ENCODE measurements at regions not wholly inside any gene's neighbourhood (a gene's known extent, or its start where the extent isn't known, plus 50 kb on each side); places are given as distances from the start of the nearest gene placed in this dataset.

GRCh38 chr16:8374586-8375231, 215.6 kb downstream of the TMEM114 start:
- no peak for DNase-seq (ENCODE audit: low spot score)

- DNase-seq (ENCODE audit: low spot score) = no peak
Measured at GRCh38 chr16:8373676-8374431, 216.5 kb downstream of the TMEM114 start.

DNA sequence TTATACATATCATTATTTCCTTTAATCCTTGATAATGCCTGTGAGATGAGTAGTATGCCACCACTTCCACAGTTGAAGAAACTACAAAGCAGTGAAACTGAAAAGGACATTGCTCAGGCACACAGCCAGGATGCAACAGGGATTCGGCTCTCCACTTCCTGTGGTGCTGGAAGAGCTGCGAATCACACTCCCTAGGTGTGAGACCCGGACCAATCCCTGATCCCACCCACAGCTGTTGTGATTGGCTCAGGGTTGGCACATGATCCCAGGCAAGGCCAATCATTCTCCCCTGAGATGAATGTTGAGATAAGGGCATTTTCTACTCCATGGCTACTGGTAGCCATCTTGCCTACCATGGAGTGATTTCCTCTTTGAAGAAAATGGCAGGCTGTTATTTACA, 218.2 kb downstream of the TMEM114 start:
- DNase-seq (ENCODE audit: low spot score) = no peak

DNA sequence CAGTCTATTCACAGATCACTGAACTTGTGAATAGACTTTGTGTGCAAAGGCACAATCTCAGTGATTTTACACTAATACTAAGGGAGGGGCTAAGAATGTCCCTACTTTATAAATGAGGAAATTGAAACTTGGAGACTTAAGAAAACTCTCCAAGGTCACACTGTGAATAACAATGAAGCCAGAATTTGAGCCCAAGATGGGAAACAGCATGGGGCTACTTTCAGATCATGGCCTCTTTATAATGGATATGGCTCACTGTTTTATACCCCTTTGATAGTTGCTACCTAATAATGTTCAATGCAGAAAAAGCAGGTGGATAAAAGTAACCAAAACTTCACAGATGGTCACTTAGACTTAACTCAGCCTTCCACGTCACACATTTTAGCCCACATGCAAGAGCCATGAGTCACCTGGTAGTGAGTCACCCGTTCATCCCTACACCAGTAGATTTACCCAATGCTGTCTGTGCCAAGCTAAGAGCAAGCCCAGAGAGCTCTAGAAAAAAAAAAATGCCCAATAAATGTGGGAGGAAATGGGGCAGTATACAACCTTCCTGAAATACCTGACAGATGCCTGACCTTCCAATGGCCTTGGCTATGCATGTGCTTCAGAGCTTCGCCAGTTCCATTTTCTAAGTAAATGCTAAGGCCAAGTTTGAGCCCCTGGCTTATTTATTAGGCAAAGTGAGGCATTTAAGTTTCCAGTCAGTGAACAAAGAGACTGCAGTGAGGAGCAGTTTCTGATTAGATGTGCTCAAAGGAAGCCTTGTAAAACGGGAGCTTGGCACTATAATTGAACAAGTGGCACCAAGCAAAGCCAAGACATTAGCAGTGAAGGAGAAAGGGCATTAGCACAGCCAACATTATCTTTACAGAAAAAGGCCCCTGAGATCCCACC, 219.7 kb downstream of the TMEM114 start:
- no peak for DNase-seq (ENCODE audit: low spot score)

GRCh38 chr16:8358937-8359336, 231.4 kb downstream of the TMEM114 start:
- DNase-seq (ENCODE audit: low spot score) = no peak

GRCh38 chr16:8355675-8356074, 234.6 kb downstream of the TMEM114 start:
- no peak for DNase-seq (ENCODE audit: low spot score)

- no peak for DNase-seq (ENCODE audit: low spot score)
Measured at GRCh38 chr16:8346294-8346693, 244.0 kb downstream of the TMEM114 start.

DNA sequence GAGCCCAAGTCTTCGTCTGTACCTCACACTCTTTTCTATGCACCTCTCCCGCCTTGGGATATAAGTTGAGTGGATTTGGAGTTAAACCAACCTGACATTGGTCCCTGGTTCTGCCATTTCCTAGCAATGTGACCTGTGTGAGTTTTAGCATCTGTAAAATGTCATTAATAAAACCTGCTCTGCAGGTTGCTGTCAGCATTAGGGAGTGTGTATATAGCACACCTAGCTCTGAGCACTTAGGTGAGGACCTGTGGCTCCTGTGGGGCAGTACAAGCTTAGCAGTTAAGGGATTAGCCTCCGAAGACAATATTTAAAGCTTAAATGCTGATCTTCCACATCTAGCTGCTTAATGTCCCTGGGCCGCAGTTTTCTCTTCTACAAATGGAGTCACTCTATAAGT, 248.0 kb downstream of the TMEM114 start:
- no peak for DNase-seq (ENCODE audit: low spot score)

GRCh38 chr16:8330761-8331160, 259.6 kb downstream of the TMEM114 start:
- DNase-seq (ENCODE audit: low spot score) = no peak

DNA sequence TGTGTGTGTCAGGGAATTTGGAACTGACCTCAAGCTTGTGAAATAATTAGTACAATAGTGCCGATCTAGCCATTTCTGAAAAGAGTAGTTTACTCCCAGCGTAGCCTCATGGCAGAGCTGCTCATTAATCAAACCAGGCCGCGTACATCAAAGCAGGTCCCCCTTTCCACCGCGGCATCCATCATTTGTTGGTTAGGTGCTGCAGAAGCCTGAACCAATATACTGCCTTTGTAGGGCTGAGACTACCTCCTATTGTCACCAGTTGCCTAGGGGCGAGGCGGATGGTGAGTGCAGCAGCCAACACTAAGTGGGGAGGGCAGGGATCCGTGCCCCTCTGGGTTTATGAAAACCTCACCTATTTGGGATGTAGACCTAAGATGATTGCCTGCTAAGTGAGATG, 264.1 kb downstream of the TMEM114 start:
- DNase-seq (ENCODE audit: low spot score) = no peak

DNA sequence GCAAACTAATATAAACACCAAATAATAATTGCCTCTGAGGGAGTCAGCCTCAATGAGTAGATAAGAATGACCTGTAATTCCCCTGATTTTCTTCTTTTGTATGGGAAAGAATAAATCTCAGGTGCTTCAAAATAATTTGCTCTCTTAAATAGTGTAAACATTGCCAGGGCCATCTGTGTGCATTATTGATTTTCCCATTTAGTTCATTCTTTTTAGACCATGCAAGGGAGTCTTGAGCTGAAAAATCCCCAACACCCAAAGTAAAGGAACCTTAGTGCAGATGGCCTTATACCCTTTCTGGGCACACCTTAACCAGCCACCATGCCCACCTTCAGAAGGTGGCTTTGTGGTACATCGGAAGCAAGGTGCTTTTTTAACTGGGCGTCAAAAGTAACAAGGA, 267.2 kb downstream of the TMEM114 start:
- DNase-seq (ENCODE audit: low spot score) = no peak

GRCh38 chr16:8320131-8320530, 270.2 kb downstream of the TMEM114 start:
- no peak for DNase-seq (ENCODE audit: low spot score)

DNA sequence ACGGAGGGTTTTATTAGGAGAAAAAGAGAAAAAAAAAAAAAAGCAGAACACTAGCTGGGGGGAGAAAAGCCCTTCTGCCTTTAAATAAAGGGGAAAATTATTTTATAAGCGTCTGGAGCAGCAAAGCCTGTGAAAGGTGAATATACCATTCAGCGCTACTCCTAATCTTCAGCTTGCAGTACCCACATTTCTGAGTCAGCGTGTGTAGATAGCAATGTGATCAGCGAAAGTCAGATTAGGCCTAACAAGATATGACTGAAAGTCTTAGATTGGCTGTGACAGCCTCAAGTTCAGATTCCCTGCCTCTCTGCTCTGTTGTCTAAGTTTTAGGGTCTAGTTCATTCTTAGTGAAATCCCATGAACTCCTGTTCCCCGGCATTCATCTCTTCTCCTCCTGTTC, 279.5 kb downstream of the TMEM114 start:
- no peak for DNase-seq (ENCODE audit: low spot score)

GRCh38 chr16:8310323-8310722, 280.0 kb downstream of the TMEM114 start:
- DNase-seq (ENCODE audit: low spot score) = no peak

DNA sequence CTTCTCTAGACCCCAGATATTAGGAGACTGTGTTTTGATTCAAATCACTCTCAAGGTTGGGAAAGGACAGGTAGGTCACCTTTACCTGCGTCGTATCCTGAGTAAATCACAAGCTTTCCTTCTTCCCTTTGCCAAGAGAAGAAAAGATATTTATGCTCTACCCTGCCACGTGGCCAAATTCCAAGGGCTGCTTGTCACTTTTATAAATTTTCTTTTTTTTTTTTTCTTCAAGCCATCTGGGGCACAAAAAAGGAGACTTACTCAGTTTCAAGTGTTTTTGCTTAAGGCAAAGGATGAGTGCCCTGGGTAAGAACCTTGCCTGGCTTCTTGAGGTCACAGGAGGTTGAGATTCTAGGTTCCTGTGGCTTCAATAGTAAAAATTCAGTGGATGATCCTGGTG, 285.1 kb downstream of the TMEM114 start:
- DNase-seq (ENCODE audit: low spot score) = no peak

DNA sequence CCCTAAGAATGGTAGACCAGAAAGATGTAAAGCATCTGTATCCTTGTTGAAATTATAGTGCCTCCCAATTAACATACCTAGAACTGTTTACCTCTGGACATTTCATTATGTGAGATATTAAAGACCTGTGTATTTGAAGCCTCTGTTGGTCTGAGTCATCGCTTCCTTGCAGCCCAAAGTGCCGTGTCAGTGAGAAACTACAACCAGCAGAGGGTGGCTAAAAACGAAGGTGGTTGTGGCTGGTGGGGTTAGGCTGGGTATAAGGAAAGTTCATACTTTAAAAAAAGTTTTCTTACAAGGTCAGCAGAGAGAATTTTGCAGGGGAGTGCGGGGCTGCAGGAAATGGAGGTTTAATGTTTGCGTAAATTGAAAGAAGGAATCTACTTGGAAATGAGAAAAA, 290.7 kb downstream of the TMEM114 start:
- DNase-seq (ENCODE audit: low spot score) = no peak

- no peak for DNase-seq (ENCODE audit: low spot score)
Measured at GRCh38 chr16:8295513-8296237, 294.6 kb downstream of the TMEM114 start.

- DNase-seq (ENCODE audit: low spot score) = no peak
Measured at GRCh38 chr16:8293413-8293812, 296.9 kb downstream of the TMEM114 start.

DNA sequence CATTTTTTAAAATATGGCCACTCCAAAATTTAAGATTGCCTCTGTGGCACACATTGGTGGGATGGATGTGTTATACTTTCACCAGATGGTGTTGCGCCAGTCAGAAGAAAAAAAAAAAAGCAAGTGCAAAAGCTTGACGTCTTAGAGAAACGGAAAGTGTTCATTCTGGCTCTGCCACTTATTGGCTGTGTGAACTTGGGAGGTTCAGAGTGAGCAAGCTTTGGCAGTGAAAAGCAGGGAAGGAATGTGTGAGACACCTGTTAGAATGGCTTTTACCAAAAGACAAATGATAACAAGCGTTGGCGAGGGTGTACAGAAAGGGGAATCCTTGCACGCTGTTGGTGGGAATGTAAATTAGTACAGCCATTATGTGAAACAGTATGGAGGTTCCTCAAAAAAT, 298.0 kb downstream of the TMEM114 start:
- DNase-seq (ENCODE audit: low spot score) = no peak

DNA sequence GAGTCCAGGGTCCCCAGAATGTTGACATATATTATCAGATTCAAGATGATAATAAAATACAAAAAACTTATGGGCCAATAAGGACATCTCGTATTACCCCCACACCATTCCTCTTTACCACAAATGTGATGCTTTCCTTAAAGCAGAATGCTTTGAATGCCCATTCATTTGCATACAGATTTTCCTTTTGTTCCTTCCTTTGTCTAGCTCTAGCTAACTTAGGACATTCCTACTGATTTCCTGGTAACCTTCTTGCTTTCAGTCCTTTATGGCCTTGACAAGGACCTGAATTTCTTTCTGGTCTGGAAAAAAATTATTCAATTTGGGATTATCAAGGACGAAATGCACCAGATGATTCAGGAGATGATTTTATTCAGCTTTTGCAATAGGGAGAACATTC, 304.0 kb downstream of the TMEM114 start:
- no peak for DNase-seq (ENCODE audit: low spot score)

DNA sequence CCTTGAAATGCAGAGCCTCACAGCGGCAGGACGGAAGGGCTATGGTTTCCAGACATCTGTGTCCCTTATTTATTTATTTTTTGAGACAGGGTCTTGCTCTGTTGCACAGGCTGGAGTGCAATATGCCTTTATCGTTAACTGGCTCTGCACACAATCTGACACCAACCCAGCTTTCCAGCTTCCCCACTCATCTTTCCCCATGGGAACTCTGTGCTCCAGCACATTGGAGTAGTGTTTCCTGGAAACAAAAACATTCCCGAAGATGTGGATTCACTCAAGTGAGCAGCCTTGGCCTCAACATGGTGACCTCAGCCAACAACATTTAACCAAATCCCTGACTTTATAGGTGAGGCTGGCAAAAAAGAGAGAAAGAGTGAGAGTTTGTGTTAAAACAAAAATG, 307.1 kb downstream of the TMEM114 start:
- DNase-seq (ENCODE audit: low spot score) = no peak

DNA sequence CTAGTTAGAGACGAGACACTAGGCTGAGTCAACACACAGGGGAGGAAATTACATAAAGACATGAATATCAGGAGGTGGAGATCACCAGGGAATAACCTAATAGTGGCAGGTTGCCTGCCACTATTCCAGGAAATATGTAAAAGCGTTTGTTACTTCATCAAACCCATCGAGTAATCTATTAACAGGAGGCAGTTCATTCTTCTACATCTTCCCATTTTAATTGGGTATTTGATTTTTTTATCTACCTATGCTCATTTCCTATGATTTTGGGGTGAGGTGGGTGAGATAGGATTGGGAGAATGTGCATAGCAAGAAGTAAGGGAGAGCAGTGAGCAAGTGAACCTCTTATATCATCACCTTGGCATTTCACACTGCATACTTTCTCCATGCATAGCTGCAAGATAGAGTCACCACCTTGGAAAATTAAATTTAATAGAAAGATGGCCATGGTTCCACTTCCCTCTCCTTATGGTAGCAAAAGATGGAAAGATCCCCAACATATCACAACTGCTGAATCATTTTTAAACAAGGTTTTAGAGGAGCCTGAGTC, 312.2 kb downstream of the TMEM114 start:
- DNase-seq (ENCODE audit: low spot score) = no peak

Measured in AG20443 (cell line).